GM10266 (cell line): ENCODE measurements at regions not wholly inside any gene's neighbourhood (a gene's known extent, or its start where the extent isn't known, plus 50 kb on each side); places are given as distances from the start of the nearest gene placed in this dataset.
"Not testable (repeated sequence)": the region's sequence is repeated elsewhere in the genome, so short reads cannot be mapped to it uniquely, and the experiment has no call there.

Experiments used
- DNase-seq: peaks from one replicate; pipeline ENCODE4 v3.0.0; 2012; ENCODE audit errors: extremely low spot score
- TF ChIP-seq, protein P1 (sequence below): IDR thresholded peaks from 2 replicates; pipeline ENCODE4 v1.5.1; 2012; ENCODE audit warnings: mild to moderate bottlenecking, low read depth; ENCODE audit not compliant: control insufficient read depth, insufficient read depth; ENCODE audit errors: missing control alignments

DNA sequence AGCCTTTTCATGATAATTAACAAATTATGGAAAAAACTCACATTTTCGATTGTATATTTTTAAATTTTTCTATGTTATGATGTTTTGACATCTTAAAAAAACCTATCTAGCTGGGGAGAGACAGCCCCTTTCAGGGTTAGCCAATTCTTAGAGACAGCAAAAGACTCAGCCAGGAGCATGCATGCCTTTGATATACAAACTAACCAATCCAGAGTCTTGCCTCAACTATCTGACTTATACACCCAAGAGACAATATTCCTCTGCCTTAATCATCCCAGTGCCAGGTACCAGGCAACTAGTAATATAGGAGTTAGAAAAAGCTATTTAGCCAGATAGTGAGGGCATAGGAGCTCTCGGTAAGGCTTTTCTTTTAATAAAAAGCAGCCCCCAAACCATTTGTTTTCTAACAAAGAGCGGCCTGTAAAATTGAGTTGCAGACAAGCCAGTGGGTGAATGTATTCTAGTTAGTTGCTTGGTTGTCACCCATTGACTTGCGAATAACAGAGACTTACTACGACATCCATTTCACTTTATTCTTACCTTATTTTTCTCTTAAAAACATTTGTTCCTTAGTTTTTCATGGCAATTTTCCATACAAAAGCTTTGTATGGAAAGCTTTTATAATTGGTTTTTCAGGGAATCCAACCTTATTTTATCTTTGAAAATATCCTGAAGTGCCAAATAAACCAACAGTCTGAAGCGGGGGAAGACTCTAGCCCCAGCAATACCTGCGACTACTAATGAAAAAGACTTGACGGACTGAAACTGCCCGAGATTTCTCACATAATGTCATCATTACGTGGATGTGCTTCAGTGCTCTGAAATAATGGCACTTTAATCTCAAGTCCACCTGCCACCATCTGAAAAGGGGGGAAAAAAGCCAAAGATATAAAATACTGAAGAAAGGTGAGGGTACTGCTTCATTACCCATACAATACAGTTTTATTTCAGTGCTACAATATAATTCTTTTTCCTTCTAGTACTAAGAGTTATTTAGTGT is 64.6 kb upstream of the ATP2C1 start:
- TF ChIP-seq, protein P1, sequence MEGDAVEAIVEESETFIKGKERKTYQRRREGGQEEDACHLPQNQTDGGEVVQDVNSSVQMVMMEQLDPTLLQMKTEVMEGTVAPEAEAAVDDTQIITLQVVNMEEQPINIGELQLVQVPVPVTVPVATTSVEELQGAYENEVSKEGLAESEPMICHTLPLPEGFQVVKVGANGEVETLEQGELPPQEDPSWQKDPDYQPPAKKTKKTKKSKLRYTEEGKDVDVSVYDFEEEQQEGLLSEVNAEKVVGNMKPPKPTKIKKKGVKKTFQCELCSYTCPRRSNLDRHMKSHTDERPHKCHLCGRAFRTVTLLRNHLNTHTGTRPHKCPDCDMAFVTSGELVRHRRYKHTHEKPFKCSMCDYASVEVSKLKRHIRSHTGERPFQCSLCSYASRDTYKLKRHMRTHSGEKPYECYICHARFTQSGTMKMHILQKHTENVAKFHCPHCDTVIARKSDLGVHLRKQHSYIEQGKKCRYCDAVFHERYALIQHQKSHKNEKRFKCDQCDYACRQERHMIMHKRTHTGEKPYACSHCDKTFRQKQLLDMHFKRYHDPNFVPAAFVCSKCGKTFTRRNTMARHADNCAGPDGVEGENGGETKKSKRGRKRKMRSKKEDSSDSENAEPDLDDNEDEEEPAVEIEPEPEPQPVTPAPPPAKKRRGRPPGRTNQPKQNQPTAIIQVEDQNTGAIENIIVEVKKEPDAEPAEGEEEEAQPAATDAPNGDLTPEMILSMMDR: no peak
- no peak for DNase-seq

DNA sequence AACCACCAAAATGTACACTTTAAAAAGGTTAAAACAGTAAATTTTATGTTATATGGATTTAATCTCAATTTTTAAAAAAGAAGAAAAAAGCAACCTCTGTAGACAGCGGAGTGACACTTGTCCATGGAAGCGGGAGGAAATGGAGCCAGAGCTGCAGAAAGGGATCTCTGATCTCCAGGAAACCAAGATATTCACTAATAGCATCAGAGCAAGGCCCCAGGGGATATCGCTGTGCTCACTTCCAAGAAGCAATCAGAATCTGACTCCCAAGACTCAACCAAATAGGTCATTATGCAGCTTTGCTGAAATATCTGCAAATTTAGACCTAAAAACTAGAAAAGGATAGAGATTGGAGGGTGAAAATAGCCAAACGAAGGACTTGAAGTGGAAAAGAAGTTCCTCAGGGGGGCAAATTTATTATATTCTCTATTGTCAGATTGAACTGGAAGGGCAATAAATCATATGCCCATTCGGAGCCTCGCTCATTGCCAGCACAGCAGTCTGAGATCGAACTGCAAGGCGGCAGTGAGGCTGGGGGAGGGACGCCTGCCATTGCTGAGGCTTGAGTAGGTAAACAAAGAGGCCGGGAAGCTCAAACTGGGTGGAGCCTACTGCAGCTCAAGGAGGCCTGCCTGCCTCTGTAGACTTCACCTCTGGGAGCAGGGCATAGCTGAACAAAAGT is 62.0 kb upstream of the ATP2C1 start:
- TF ChIP-seq, protein P1: no peak
- no peak for DNase-seq

DNA sequence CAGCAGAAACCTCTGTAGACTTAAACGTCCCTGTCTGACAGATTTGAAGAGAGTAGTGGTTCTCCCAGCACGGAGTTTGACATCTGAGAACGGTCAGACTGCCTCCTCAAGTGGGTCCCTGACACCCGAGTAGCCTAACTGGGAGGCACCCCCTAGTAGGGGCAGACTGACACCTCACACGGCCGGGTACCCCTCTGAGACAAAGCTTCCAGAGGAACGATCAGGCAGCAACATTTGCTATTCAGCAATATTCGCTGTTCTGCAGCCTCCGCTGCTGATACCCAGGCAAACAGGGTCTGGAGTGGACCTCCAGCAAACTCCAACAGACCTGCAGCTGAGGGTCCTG is 61.5 kb upstream of the ATP2C1 start:
- DNase-seq: not testable (repeated sequence)

DNA sequence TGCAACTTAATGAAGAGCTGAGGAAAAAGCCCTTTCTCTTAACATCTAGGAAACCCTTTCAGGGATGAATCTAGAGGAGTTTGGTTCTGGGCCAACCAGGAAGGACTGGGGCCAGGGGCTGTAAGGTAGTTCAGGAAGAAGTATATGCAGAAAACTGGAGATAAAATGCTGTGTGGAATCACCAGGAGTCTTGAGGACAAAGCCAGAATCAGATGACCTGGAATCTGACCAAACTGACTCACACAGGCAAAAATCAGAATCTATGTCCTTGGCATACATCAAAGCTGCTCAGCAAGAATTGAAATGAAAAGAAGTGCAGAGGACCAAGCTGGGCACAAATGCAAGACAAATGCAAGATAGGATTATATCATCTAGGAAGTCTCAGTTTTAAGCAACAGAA is 59.4 kb upstream of the ATP2C1 start:
- DNase-seq: no peak
- TF ChIP-seq, protein P1: no peak

DNA sequence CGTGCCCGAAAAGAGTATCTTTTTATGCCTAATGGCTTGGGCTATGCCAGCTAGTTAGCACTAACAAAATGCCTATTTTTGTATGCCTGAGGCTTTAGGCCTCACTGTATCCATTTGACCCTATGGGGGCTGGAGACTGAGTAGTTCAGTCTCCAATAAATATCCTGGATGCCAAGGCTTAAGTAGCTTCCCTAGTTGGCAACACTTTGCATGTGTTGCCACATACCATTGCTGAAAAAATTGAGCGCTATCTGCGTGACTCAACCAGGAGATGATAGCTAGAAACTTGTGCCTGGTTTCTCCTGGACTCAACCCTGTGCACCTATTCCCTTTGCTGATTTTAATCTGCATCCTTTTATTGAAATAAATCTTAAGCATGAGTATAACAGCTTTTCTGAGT is 58.4 kb upstream of the ATP2C1 start:
- TF ChIP-seq, protein P1: no peak

DNA sequence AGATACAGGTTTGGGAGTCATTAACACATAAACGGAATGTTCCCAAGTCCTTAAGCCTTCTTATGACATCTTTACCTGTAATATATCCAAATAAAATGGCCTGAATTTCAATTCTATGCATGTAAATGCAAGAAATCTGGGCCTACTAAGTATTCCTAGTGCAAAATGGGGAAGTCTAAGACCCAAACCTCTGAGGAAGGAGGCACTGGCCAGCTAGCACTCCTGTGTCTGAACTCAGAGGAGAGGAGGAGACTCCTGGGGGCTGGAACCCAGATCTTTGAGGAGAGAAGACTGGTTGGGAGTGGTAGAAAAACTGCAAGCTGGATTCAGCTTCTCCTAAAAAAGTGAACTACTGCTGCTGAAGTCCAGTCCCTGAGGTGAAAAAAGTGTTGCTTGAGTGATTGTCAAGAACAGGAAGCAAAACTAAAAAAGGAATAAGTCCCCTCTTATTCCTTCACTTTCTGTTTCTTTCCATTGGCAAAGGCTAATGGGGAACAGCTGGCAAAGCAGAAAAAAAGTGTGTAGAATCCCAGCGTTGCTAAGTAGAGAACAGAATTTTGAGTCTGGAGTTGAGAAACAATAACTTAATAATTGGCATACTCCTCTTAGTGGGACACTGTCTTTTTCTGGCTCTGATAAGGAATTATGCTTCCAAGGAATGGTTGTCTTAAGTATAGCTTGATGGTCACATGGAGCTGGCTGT is 54.8 kb upstream of the ATP2C1 start:
- TF ChIP-seq, protein P1: no peak
- DNase-seq: no peak

More for the DNA sequence above, 58.4 kb upstream of the ATP2C1 start:
- no peak for DNase-seq

DNA sequence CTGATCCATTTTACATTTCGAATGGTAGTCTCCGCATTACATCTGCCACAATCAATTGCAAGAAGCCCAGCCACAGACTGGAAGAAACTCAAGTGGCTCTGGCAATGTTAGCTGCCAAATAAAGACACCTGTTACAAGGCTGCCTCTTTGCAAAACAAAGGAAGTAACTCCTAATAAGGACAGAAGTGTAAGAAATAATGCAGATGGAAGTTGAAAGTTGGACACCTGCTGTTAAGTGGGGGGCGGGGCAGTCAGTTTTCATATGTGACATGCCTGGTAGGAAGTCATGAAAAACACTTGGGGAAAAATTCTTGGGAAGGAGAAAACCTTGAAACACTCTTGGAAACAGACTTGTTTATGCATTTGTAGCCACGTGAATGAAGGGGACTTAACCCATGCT is 54.1 kb upstream of the ATP2C1 start:
- TF ChIP-seq, protein P1: no peak
- peak; percentile 32 for DNase-seq
